GM06990 (cell line): ENCODE measurements at regions not wholly inside any gene's neighbourhood (a gene's known extent, or its start where the extent isn't known, plus 50 kb on each side); places are given as distances from the start of the nearest gene placed in this dataset.

Experiments
- DNase-seq: peaks from one replicate; pipeline ENCODE4 v3.0.0-alpha.2; 2011; ENCODE audit not compliant: insufficient read length; ENCODE audit errors: extremely low read depth
- H3K27me3 ChIP-seq: replicated peaks from 2 replicates; pipeline ENCODE4 v1.6.0; 2011; ENCODE audit warnings: low read length; ENCODE audit not compliant: control insufficient read depth, insufficient read depth
- H3K36me3 ChIP-seq: 2 replicates; pipeline ENCODE4 v1.5.1; 2011; ENCODE audit warnings: low read length; ENCODE audit not compliant: control insufficient read depth, insufficient read depth
- H3K4me3 ChIP-seq: replicated peaks from 2 replicates; pipeline ENCODE4 v1.5.1; 2011; ENCODE audit warnings: low read depth, mild to moderate bottlenecking, control low read depth, low read length
- TF ChIP-seq, protein P1 (sequence below): IDR thresholded peaks from 2 replicates; pipeline ENCODE4 v1.5.1; 2011; ENCODE audit warnings: low read length, control low read depth, mild to moderate bottlenecking, inconsistent platforms; ENCODE audit not compliant: insufficient read depth, poor library complexity, severe bottlenecking

DNA sequence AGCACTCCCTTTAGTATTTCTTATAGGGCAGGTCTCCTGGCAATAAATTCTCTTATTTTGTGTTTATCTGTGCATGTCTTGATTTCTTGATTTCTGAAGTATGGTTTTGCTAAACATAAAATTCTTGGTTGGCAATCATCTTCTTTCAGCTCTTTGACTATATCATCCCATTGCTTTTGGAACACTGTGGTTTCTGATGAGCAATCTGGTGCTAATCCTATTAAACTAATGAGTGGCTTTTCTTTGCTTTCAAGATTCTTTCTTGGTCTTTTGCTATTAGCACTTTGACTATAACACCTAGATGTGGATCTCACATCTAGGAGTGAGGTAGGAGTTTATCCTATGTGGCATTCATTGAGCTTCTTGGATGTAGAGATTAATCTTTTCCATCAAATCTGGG, 120.7 kb upstream of the MED13L start:
- no peak overlapping the region for H3K4me3 ChIP-seq
- no peaks in the 10 kb centered on the region for H3K36me3 ChIP-seq
- no peaks in the 10 kb centered on the region; the same call in 1 of the 2 replicates for H3K27me3 ChIP-seq
- TF ChIP-seq, protein P1, sequence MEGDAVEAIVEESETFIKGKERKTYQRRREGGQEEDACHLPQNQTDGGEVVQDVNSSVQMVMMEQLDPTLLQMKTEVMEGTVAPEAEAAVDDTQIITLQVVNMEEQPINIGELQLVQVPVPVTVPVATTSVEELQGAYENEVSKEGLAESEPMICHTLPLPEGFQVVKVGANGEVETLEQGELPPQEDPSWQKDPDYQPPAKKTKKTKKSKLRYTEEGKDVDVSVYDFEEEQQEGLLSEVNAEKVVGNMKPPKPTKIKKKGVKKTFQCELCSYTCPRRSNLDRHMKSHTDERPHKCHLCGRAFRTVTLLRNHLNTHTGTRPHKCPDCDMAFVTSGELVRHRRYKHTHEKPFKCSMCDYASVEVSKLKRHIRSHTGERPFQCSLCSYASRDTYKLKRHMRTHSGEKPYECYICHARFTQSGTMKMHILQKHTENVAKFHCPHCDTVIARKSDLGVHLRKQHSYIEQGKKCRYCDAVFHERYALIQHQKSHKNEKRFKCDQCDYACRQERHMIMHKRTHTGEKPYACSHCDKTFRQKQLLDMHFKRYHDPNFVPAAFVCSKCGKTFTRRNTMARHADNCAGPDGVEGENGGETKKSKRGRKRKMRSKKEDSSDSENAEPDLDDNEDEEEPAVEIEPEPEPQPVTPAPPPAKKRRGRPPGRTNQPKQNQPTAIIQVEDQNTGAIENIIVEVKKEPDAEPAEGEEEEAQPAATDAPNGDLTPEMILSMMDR: no peak
- no peak for DNase-seq

DNA sequence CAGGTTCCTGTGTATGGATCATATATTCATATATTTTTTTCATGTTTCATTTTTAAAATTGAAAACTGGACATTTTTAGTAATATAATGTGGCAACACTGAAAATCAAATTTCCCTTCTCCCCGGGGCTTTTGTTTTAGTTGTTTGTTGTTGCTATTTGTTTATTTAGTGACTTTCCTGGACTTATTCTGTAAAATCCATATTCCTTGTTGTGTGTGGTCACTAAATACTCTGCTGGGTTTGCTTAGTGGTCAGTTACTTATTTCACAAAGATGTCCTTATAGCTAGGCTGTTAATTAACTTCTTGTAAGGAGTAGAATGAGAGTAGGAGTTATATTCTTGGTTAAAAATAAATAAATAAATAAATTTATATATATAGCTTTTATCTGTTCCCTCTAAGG, 121.6 kb upstream of the MED13L start:
- DNase-seq: no peak
- H3K4me3 ChIP-seq: no peak overlapping the region
- H3K27me3 ChIP-seq: no peaks in the 10 kb centered on the region; the same call in 1 of the 2 replicates
- TF ChIP-seq, protein P1: no peak
- H3K36me3 ChIP-seq: no peaks in the 10 kb centered on the region

DNA sequence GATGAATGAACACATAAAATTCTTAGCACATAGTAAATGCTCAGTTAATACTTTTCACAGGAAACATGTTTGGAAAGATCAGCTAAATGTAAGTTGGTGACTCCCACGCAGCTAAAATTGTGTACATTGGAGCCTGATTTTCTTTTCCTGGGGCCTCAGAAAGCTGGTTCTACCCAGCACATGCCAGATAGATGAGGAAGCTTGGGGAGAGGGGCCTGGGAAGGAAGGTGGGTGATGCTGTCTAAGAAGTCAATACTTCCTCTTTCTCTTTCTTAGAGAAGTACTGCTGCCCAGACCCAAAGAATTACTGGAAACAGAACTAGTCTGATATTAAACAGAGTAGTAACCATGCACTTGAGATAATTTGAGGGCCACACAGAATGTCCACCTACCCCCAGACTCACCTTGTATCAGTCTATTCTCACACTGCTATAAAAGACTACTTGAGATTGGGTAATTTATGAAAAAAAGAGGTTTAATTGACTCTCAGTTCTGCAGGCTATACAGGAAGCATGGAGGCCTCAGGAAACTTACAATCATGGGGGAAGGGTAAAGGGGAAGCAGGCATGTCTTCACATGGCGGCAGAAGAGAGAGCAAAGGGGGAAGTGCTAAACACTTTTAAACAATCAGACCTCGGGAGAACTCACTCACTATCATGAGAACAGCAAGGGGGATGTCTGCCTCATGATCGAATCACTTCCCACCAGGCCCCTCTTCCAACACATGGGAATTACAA, 123.3 kb upstream of the MED13L start:
- DNase-seq: no peak
- no peak overlapping the region for H3K4me3 ChIP-seq
- no peaks in the 10 kb centered on the region for H3K36me3 ChIP-seq
- no peaks in the 10 kb centered on the region for H3K27me3 ChIP-seq
- TF ChIP-seq, protein P1: no peak

DNA sequence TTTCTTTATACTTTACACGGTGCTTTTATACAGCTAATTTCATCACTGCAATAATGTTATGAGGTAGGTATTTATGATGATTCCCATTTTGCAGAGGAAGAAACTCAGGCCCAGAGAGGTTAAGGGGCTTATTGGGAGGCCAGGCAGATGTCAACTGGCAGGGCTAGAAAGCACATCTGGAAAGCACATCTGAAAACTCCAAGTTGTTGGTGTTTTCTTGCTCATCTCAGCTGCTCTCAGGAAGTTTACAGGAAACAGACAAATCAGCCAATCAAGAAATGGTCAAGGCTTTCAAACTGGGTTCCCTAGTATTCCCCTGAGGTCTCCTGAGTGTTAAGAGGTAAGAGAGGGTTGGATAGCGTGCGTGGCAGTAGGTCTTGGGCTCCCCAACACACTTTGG, 124.1 kb upstream of the MED13L start:
- no peak for DNase-seq
- no peaks in the 10 kb centered on the region for H3K36me3 ChIP-seq
- H3K4me3 ChIP-seq: no peak overlapping the region
- no peaks in the 10 kb centered on the region for H3K27me3 ChIP-seq
- TF ChIP-seq, protein P1: no peak

DNA sequence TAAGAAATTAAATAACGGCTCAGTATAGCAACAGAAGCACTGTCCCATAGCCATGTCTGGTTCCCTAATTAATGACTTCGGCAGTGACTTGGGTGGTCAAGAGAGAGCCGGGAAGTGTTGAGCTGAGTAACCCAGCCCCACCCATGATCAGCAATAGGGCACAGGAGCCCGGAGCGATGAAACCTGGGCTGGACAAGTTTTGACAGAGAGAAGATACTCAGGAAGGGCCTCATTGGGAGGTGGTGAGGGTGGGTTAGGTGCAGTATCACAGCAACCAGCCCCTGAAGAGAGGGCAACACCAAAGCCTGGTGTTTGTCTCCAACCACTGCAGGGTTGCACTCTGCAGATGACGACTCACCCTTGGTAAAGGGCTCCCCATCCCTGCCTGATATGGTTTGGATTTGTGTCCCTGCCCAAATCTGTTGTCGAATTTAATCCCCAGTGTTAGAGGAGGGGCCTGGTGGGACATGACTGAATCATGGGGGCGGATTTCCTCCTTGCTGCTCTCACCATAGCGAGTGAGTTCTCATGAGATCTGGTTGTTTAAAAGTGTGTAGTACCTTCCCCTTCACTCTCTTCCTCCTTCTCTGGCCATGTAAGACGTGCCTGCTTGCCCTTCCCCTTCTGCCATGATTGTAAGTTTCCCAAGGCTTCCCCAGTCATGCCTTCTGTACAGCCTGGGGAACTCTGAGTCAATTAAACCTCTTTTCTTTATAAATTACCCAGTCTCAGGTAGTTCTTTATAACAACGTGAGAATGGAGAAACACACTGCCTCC, 124.9 kb upstream of the MED13L start:
- TF ChIP-seq, protein P1: no peak
- H3K27me3 ChIP-seq: no peaks in the 10 kb centered on the region
- H3K36me3 ChIP-seq: no peaks in the 10 kb centered on the region
- no peak for DNase-seq
- H3K4me3 ChIP-seq: no peak overlapping the region
